ENCODE measurements at regions not wholly inside any gene's neighbourhood (a gene's known extent, or its start where the extent isn't known, plus 50 kb on each side); places are given as distances from the start of the nearest gene placed in this dataset.

- no peak for TF ChIP-seq CTCF (IDR thresholded peaks at IDR 0.05)
- no peak for TF ChIP-seq POLR2A (IDR thresholded peaks at IDR 0.05)
These were observed 69.1 kb downstream of the FOXD1 start for GRCh38 chr5:73379435-73379834.

Data from Peyer's patch (tissue), 4 donors.